ENCODE measurements at regions not wholly inside any gene's neighbourhood (a gene's known extent, or its start where the extent isn't known, plus 50 kb on each side); places are given as distances from the start of the nearest gene placed in this dataset.

GRCh38 chr2:235352541-235352940 lies 141.3 kb upstream of the AGAP1 start:
- TF ChIP-seq CTCF (IDR thresholded peaks at IDR 0.05) = no peak
- TF ChIP-seq EP300 (IDR thresholded peaks at IDR 0.05) = no peak
